ENCODE measurements at regions not wholly inside any gene's neighbourhood (a gene's known extent, or its start where the extent isn't known, plus 50 kb on each side); places are given as distances from the start of the nearest gene placed in this dataset.

GRCh38 chr13:22825186-22825585, 355.6 kb upstream of the SGCG start:
- no peaks in the 10 kb centered on the region for H3K4me1 ChIP-seq
- H3K4me3 ChIP-seq, result no peak overlapping the region
- 87 to 98% methylated on average over 1 of the region's 1 CpG for WGBS, 2 donors
- no peaks in the 10 kb centered on the region for H3K36me3 ChIP-seq
- H3K27ac ChIP-seq, result no peak overlapping the region
- intact Hi-C loops (cut with DNase I), result no loop called here
- H3K9me3 ChIP-seq, result no peaks in the 10 kb centered on the region
- TF ChIP-seq CTCF (IDR thresholded peaks at IDR 0.05) (no peak), POLR2A (IDR thresholded peaks at IDR 0.05) (no peak), EP300 (IDR thresholded peaks at IDR 0.05) (no peak), POLR2AphosphoS5 (IDR thresholded peaks at IDR 0.05) (no peak)
- no peaks in the 10 kb centered on the region for H3K27me3 ChIP-seq
- DNase-seq, result no peak

GRCh38 chr13:22828081-22828480, 352.7 kb upstream of the SGCG start:
- intact Hi-C loops (cut with DNase I), result no loop called here
- Histone ChIP-seq H3K4me1 (no peaks in the 10 kb centered on the region), H3K9me3 (no peaks in the 10 kb centered on the region), H3K27me3 (no peaks in the 10 kb centered on the region), H3K4me3 (no peak overlapping the region), H3K36me3 (no peaks in the 10 kb centered on the region), H3K27ac (no peak overlapping the region)
- DNase-seq, result no peak
- TF ChIP-seq POLR2A (IDR thresholded peaks at IDR 0.05) (no peak), POLR2AphosphoS5 (IDR thresholded peaks at IDR 0.05) (no peak), CTCF (IDR thresholded peaks at IDR 0.05) (no peak), EP300 (IDR thresholded peaks at IDR 0.05) (no peak)
- WGBS, 2 donors, result 83 to 88% methylated on average over 2 of the region's 2 CpGs

GRCh38 chr13:22836475-22836874, 344.3 kb upstream of the SGCG start:
- WGBS, 2 donors, result 89 to 90% methylated on average over 2 of the region's 2 CpGs

GRCh38 chr13:22837980-22838647, 342.7 kb upstream of the SGCG start:
- no peak for DNase-seq
- intact Hi-C loops (cut with DNase I), result no loop called here
- WGBS, 2 donors, result 26 to 30% methylated on average over 45 of the region's 45 CpGs
- Histone ChIP-seq H3K4me3 (peak overlapping the region; percentile 10 to 50 (median 32)), H3K9me3 (no peaks in the 10 kb centered on the region), H3K27me3 (no peaks in the 10 kb centered on the region), H3K36me3 (no peaks in the 10 kb centered on the region), H3K4me1 (no peaks in the 10 kb centered on the region), H3K27ac (peak overlapping the region in 1 of 4 donors; percentile 3)
- TF ChIP-seq CTCF (IDR thresholded peaks at IDR 0.05), result no peak
- no peak for TF ChIP-seq EP300 (IDR thresholded peaks at IDR 0.05)
- TF ChIP-seq POLR2A (IDR thresholded peaks at IDR 0.05), result no peak
- TF ChIP-seq POLR2AphosphoS5 (IDR thresholded peaks at IDR 0.05), result no peak

More at GRCh38 chr13:22836475-22836874, 344.3 kb upstream of the SGCG start:
- H3K27ac ChIP-seq, result no peak overlapping the region
- H3K9me3 ChIP-seq, result no peaks in the 10 kb centered on the region
- TF ChIP-seq POLR2A (IDR thresholded peaks at IDR 0.05), result no peak
- TF ChIP-seq POLR2AphosphoS5 (IDR thresholded peaks at IDR 0.05), result no peak
- no peak for TF ChIP-seq EP300 (IDR thresholded peaks at IDR 0.05)
- no peak for TF ChIP-seq CTCF (IDR thresholded peaks at IDR 0.05)
- no peak for DNase-seq
- H3K4me3 ChIP-seq, result no peak overlapping the region
- H3K36me3 ChIP-seq, result no peaks in the 10 kb centered on the region
- intact Hi-C loops (cut with DNase I), result no loop called here
- no peaks in the 10 kb centered on the region for H3K4me1 ChIP-seq
- H3K27me3 ChIP-seq, result no peaks in the 10 kb centered on the region
